ENCODE measurements at regions not wholly inside any gene's neighbourhood (a gene's known extent, or its start where the extent isn't known, plus 50 kb on each side); places are given as distances from the start of the nearest gene placed in this dataset.
A peak's percentile ranks its signal among the peaks of the same experiment; 100 is the strongest.

GRCh38 chr2:56123538-56123937 lies 60.3 kb upstream of the CCDC85A start:
- in situ Hi-C loops (cut with HindIII; ENCODE audit: low pct_unique_long_range_greater_than_20kb, low sequenced_read_pairs) = no loop called here
- DNase-seq (ENCODE audit: low read depth, low spot score) = no peak

- DNase-seq (ENCODE audit: low read depth, low spot score) = no peak
- in situ Hi-C loops (cut with HindIII; ENCODE audit: low pct_unique_long_range_greater_than_20kb, low sequenced_read_pairs) = no loop called here
Observed at GRCh38 chr2:56127010-56127409, 56.8 kb upstream of the CCDC85A start.

- no peak for DNase-seq (ENCODE audit: low read depth, low spot score)
- in situ Hi-C loops (cut with HindIII; ENCODE audit: low pct_unique_long_range_greater_than_20kb, low sequenced_read_pairs) = no loop called here
Observed at GRCh38 chr2:56127463-56128152, 56.2 kb upstream of the CCDC85A start.

GRCh38 chr2:56128235-56128634 lies 55.6 kb upstream of the CCDC85A start:
- no peak for DNase-seq (ENCODE audit: low read depth, low spot score)
- in situ Hi-C loops (cut with HindIII; ENCODE audit: low pct_unique_long_range_greater_than_20kb, low sequenced_read_pairs) = no loop called here

- in situ Hi-C loops (cut with HindIII; ENCODE audit: low pct_unique_long_range_greater_than_20kb, low sequenced_read_pairs) = no loop called here
- DNase-seq (ENCODE audit: low read depth, low spot score) = peak; percentile 71
Observed at GRCh38 chr2:56130463-56131070, 53.2 kb upstream of the CCDC85A start.

GRCh38 chr2:56132138-56132537 lies 51.7 kb upstream of the CCDC85A start:
- DNase-seq (ENCODE audit: low read depth, low spot score) = peak; percentile 78
- in situ Hi-C loops (cut with HindIII; ENCODE audit: low pct_unique_long_range_greater_than_20kb, low sequenced_read_pairs) = no loop called here

GRCh38 chr2:56133441-56133840 lies 50.3 kb upstream of the CCDC85A start:
- DNase-seq (ENCODE audit: low read depth, low spot score) = no peak
- in situ Hi-C loops (cut with HindIII; ENCODE audit: low pct_unique_long_range_greater_than_20kb, low sequenced_read_pairs) = no loop called here

- DNase-seq (ENCODE audit: low read depth, low spot score) = no peak
- in situ Hi-C loops (cut with HindIII; ENCODE audit: low pct_unique_long_range_greater_than_20kb, low sequenced_read_pairs) = no loop called here
Observed at GRCh38 chr2:56133931-56134629, 49.7 kb upstream of the CCDC85A start.

Small RNA genes lying in the stretch of these regions (small RNA-seq; reads per million reads assigned to genes)
- gene MIR216A = 0 reads per million in 2 experiments
- gene MIR216B = 0 to 0.05 reads per million in 2 experiments
- gene MIR217 = 0 reads per million in 2 experiments

Data from SK-MEL-5 (cell line).